WTC11 (cell line): ENCODE measurements at regions not wholly inside any gene's neighbourhood (a gene's known extent, or its start where the extent isn't known, plus 50 kb on each side); places are given as distances from the start of the nearest gene placed in this dataset.

Source experiments
- ATAC-seq: fragments of 200-7000 bp; cut with Tn5 transposase; 2 replicates; pipeline ENCODE4 v1.10.0; 2021; ENCODE audit warnings: mild to moderate bottlenecking, moderate library complexity
- CTCF ChIA-PET: fragments of 300-600 bp; sonication (Branson Sonifier 250); formaldehyde crosslinking; loops from one replicate; lab custom pipeline; 2021; ENCODE audit warnings: antibody characterized with exemption; lab: Charles Lee
- POLR2A ChIA-PET: fragments of 350-600 bp; sonication (Branson Sonifier 250); formaldehyde crosslinking; loops from one replicate; lab custom pipeline; 2021; ENCODE audit warnings: antibody characterized with exemption; lab: Charles Lee
- DNase-seq: peaks from one replicate; pipeline ENCODE4 v3.0.0; 2021; ENCODE audit warnings: low spot score
- H3K27ac Mint-ChIP-seq: 2 replicates; pipeline ENCODE4 v1.8.0; 2021; ENCODE audit warnings: mixed read lengths
- H3K27me3 Mint-ChIP-seq: 2 replicates; pipeline ENCODE4 v1.8.0; 2021; ENCODE audit warnings: low read depth, mild to moderate bottlenecking, moderate library complexity, mixed read lengths
- H3K36me3 Mint-ChIP-seq: 2 replicates; pipeline ENCODE4 v1.8.0; 2021; ENCODE audit warnings: mixed read lengths
- H3K4me1 Mint-ChIP-seq: 2 replicates; pipeline ENCODE4 v1.8.0; 2022; ENCODE audit warnings: mixed read lengths
- H3K4me3 Mint-ChIP-seq: 2 replicates; pipeline ENCODE4 v1.8.0; 2021; ENCODE audit warnings: mild to moderate bottlenecking, moderate library complexity, mixed read lengths
- H3K9me3 Mint-ChIP-seq: 2 replicates; pipeline ENCODE4 v1.8.0; 2021; ENCODE audit warnings: mixed read lengths
- CBFB ChIP-seq: sonication (generic); formaldehyde crosslinking; IDR thresholded peaks from 2 replicates; pipeline ENCODE4 v1.8.1; 2022; ENCODE audit warnings: mild to moderate bottlenecking, low read depth, missing genetic modification reagents
- E2F5 ChIP-seq: sonication (generic); formaldehyde crosslinking; IDR thresholded peaks from 2 replicates; pipeline ENCODE4 v1.8.1; 2022; ENCODE audit warnings: mild to moderate bottlenecking, moderate library complexity, missing genetic modification reagents
- ESRRA ChIP-seq: sonication (generic); formaldehyde crosslinking; IDR thresholded peaks from 2 replicates; pipeline ENCODE4 v1.8.1; 2022; ENCODE audit warnings: mild to moderate bottlenecking, missing genetic modification reagents, borderline replicate concordance
- ETV6 ChIP-seq: sonication (generic); formaldehyde crosslinking; IDR thresholded peaks from 2 replicates; pipeline ENCODE4 v1.8.1; 2022; ENCODE audit warnings: mild to moderate bottlenecking, missing genetic modification reagents
- GRHL2 ChIP-seq: fragments of 250-450 bp; sonication (Bioruptor Pico); IDR thresholded peaks from 2 replicates; pipeline ENCODE4 v1.8.0; 2022; ENCODE audit warnings: mild to moderate bottlenecking, moderate library complexity; ENCODE audit not compliant: insufficient replicate concordance, severe bottlenecking
- GTF2I ChIP-seq: fragments of 250-450 bp; sonication (Bioruptor Pico); conservative IDR thresholded peaks from 2 replicates; pipeline ENCODE4 v1.4.0; 2021; ENCODE audit warnings: mild to moderate bottlenecking
- JUN ChIP-seq: sonication (generic); formaldehyde crosslinking; IDR thresholded peaks from 2 replicates; pipeline ENCODE4 v1.8.0; 2023; ENCODE audit warnings: mild to moderate bottlenecking, missing genetic modification reagents
- MXD4 ChIP-seq: fragments of 250-450 bp; sonication (Bioruptor Pico); IDR thresholded peaks from 2 replicates; pipeline ENCODE4 v1.8.0; 2021; ENCODE audit warnings: mild to moderate bottlenecking, moderate library complexity, borderline replicate concordance
- NFE2L1 ChIP-seq: sonication (generic); formaldehyde crosslinking; IDR thresholded peaks from 2 replicates; pipeline ENCODE4 v1.8.1; 2023; ENCODE audit warnings: missing genetic modification reagents
- NR1H2 ChIP-seq: sonication (generic); formaldehyde crosslinking; IDR thresholded peaks from 2 replicates; pipeline ENCODE4 v1.9.0; 2021; ENCODE audit warnings: mild to moderate bottlenecking, moderate library complexity, missing genetic modification reagents
- PREB ChIP-seq: sonication (generic); formaldehyde crosslinking; IDR thresholded peaks from 2 replicates; pipeline ENCODE4 v1.8.1; 2022; ENCODE audit warnings: mild to moderate bottlenecking, missing genetic modification reagents, moderate library complexity, borderline replicate concordance
- RORB ChIP-seq: fragments of 250-450 bp; sonication (Bioruptor Pico); IDR thresholded peaks from 2 replicates; pipeline ENCODE4 v1.9.0; 2021; ENCODE audit warnings: mild to moderate bottlenecking
- SMAD3 ChIP-seq: sonication (generic); formaldehyde crosslinking; IDR thresholded peaks from 2 replicates; pipeline ENCODE4 v1.8.0; 2022; ENCODE audit warnings: missing genetic modification reagents, mild to moderate bottlenecking, borderline replicate concordance
- SP1 ChIP-seq: sonication (generic); formaldehyde crosslinking; conservative IDR thresholded peaks from 2 replicates; pipeline ENCODE4 v1.8.1; 2022; ENCODE audit warnings: missing genetic modification reagents
- TP53 ChIP-seq: sonication (generic); formaldehyde crosslinking; IDR thresholded peaks from 2 replicates; pipeline ENCODE4 v1.8.1; 2023; ENCODE audit warnings: mild to moderate bottlenecking, missing genetic modification reagents
- ZBTB21 ChIP-seq: sonication (generic); formaldehyde crosslinking; IDR thresholded peaks from 2 replicates; pipeline ENCODE4 v1.8.1; 2023; ENCODE audit warnings: mild to moderate bottlenecking, missing genetic modification reagents, borderline replicate concordance
- ZMAT4 ChIP-seq: fragments of 250-450 bp; sonication (Bioruptor Pico); IDR thresholded peaks from 2 replicates; pipeline ENCODE4 v1.9.0; 2021; ENCODE audit warnings: mild to moderate bottlenecking
- ZNF138 ChIP-seq: sonication (generic); formaldehyde crosslinking; conservative IDR thresholded peaks from 2 replicates; pipeline ENCODE4 v1.8.1; 2022; ENCODE audit warnings: mild to moderate bottlenecking, moderate library complexity, missing genetic modification reagents
- ZNF219 ChIP-seq: sonication (generic); formaldehyde crosslinking; IDR thresholded peaks from 2 replicates; pipeline ENCODE4 v1.8.0; 2023; ENCODE audit warnings: missing genetic modification reagents, mild to moderate bottlenecking, borderline replicate concordance
- ZNF232 ChIP-seq: sonication (generic); formaldehyde crosslinking; IDR thresholded peaks from 2 replicates; pipeline ENCODE4 v1.8.0; 2022; ENCODE audit warnings: mild to moderate bottlenecking, missing genetic modification reagents
- ZNF396 ChIP-seq: fragments of 250-450 bp; sonication (Bioruptor Pico); IDR thresholded peaks from 2 replicates; pipeline ENCODE4 v1.8.0; 2021; ENCODE audit warnings: mild to moderate bottlenecking, moderate library complexity, borderline replicate concordance

- TF ChIP-seq GTF2I (CRISPR knock-in tag) (no peak), TP53 (CRISPR knock-in tag) (no peak), E2F5 (no peak), GRHL2 (no peak), ZNF219 (CRISPR knock-in tag) (no peak), SP1 (no peak), CBFB (CRISPR knock-in tag) (no peak), NR1H2 (CRISPR knock-in tag) (no peak), PREB (CRISPR knock-in tag) (no peak), ZNF138 (CRISPR knock-in tag) (no peak), MXD4 (no peak)
Measured at GRCh38 chr2:2731101-2731815, 400.2 kb upstream of the MYT1L start (continued).

GRCh38 chr2:2730301-2730833, 399.3 kb upstream of the MYT1L start:
- Mint-ChIP-seq H3K36me3 (no peaks in the 10 kb centered on the region), H3K4me3 (no peak overlapping the region), H3K27me3 (no peaks in the 10 kb centered on the region), H3K27ac (no peak overlapping the region), H3K9me3 (no peaks in the 10 kb centered on the region), H3K4me1 (peaks cover 11% of the 10 kb centered on the region)
- POLR2A ChIA-PET: no interaction called here
- CTCF ChIA-PET: no interaction called here
- no peak for ATAC-seq
- TF ChIP-seq ETV6 (CRISPR knock-in tag): no peak
- no peak for TF ChIP-seq ZNF232 (CRISPR knock-in tag)
- TF ChIP-seq SP1: no peak
- no peak for TF ChIP-seq PREB (CRISPR knock-in tag)
- TF ChIP-seq ZNF396 (CRISPR knock-in tag): no peak
- TF ChIP-seq MXD4: no peak
- no peak for DNase-seq

GRCh38 chr2:2729246-2729645, 398.2 kb upstream of the MYT1L start:
- no peaks in the 10 kb centered on the region for H3K27me3 Mint-ChIP-seq
- ATAC-seq: no peak
- H3K9me3 Mint-ChIP-seq: no peaks in the 10 kb centered on the region
- H3K27ac Mint-ChIP-seq: no peak overlapping the region
- no peak overlapping the region for H3K4me3 Mint-ChIP-seq
- ChIA-PET CTCF (no interaction called here), POLR2A (no interaction called here)
- no peaks in the 10 kb centered on the region for H3K36me3 Mint-ChIP-seq
- no peak for DNase-seq
- H3K4me1 Mint-ChIP-seq: peaks cover 11% of the 10 kb centered on the region
- TF ChIP-seq SMAD3 (no peak), GTF2I (CRISPR knock-in tag) (no peak), NFE2L1 (no peak), RORB (CRISPR knock-in tag) (no peak), ZMAT4 (CRISPR knock-in tag) (no peak), ESRRA (CRISPR knock-in tag) (no peak), JUN (CRISPR knock-in tag) (no peak), ZBTB21 (CRISPR knock-in tag) (no peak)
